D721Med (cell line): ENCODE measurements at regions not wholly inside any gene's neighbourhood (a gene's known extent, or its start where the extent isn't known, plus 50 kb on each side); places are given as distances from the start of the nearest gene placed in this dataset.

ENCODE experiments used
- DNase-seq: peaks from one replicate; pipeline ENCODE4 v3.0.0; 2011; ENCODE audit warnings: low spot score; ENCODE audit not compliant: insufficient read length
- FAIRE-seq: peaks from 2 replicates; lab custom pipeline; 2011; peaks lifted over from hg19 to GRCh38; lab: Jason Lieb, UNC
- TF ChIP-seq, protein P1 (sequence below): IDR thresholded peaks from 2 replicates; pipeline ENCODE4 v1.5.1; 2012; ENCODE audit warnings: mild to moderate bottlenecking, control low read depth; ENCODE audit not compliant: insufficient read depth; ENCODE audit errors: missing control alignments

DNA sequence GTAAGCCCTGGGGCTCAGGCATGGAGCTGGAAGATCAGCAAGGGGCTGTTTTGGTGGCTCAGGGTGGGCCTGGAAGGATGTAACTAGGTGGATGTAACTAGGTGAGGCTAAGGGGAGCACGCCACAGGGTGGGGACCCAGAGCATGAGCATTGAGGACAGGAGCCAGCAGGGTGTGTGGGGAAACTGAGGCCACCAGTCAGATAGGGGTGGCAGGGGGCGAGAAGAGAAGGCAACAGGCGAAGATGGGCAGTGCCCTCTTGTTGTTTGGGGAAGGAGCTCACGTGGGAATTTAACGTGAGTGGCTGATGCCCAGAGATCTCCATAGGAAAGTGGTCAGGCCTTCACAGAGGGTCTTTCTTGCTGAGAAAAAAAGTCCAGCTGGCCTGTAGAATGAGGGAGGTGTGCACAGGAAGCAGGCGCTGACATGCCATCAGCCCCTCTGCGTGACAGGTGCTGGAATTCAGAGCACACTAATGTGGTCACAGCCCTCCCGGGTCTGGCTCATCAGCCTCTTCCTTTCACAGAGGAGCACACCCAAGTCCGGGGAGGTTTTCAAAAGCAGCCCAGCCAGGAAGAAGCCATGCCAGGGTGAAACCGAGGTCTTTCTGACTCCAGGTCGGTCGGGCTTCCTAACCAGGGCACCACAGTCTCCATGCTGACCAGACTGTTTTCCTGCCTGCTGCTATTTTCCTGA, 54.6 kb upstream of the PAX6 start:
- no peak for FAIRE-seq
- TF ChIP-seq, protein P1, sequence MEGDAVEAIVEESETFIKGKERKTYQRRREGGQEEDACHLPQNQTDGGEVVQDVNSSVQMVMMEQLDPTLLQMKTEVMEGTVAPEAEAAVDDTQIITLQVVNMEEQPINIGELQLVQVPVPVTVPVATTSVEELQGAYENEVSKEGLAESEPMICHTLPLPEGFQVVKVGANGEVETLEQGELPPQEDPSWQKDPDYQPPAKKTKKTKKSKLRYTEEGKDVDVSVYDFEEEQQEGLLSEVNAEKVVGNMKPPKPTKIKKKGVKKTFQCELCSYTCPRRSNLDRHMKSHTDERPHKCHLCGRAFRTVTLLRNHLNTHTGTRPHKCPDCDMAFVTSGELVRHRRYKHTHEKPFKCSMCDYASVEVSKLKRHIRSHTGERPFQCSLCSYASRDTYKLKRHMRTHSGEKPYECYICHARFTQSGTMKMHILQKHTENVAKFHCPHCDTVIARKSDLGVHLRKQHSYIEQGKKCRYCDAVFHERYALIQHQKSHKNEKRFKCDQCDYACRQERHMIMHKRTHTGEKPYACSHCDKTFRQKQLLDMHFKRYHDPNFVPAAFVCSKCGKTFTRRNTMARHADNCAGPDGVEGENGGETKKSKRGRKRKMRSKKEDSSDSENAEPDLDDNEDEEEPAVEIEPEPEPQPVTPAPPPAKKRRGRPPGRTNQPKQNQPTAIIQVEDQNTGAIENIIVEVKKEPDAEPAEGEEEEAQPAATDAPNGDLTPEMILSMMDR, result no peak
- DNase-seq, result no peak

DNA sequence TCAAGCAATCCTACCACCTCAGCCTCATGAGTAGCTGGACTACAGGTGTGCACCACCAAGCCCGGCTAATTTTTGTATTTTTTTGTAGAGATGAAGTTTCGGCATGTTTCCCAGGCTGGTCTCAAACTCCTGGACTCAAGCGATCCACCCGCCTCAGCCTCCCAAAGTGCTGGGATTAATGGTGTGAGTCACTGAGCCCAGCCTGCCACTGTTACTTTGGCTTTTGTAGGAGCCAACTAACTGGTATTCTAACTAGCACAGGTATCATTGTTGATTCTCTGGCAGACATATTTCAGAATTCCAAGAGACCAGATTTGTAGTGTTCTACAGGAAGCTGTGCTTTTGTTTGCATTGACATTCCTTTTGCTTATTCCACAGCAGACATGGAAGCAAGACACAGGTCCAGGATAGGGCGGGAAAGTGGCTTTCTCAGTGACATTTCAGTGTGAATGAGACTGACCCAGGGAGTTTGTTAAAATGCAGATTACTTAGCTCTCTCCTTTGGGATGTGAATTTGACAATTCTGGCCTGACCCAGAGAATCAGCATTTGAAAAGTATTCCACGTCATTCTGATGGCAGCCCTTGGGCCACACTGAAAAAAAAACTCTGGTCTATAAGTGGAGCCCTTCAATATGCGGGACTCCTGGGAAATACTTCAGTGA, 52.2 kb upstream of the PAX6 start:
- FAIRE-seq (no peak), DNase-seq (no peak)
- TF ChIP-seq, protein P1, result no peak

DNA sequence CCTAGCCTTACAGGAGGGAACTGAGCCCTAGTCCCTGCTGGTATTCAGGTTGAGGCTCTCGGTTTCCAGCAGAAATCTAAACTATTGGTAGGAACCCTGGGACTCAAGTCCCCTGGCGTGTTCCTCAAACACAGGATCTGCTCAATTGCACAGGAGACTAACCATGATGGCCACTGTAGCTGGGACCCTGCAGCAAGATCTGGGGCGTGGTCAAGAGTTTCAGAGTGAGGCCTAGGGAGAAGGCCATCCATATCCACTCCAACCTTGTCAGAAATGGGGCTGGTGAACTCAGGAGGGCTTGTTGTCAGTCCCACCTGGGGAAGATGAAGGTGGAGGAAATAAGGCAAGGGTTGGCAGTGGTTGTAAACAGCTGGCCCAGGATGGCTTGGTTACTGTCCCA, 49.9 kb upstream of the PAX6 start:
- TF ChIP-seq, protein P1, result no peak
- no peak for DNase-seq
- FAIRE-seq, result no peak
